IMR-90 (cell line): ENCODE measurements at regions not wholly inside any gene's neighbourhood (a gene's known extent, or its start where the extent isn't known, plus 50 kb on each side); places are given as distances from the start of the nearest gene placed in this dataset.

Source experiments
- ATAC-seq: fragments of 200-7000 bp; cut with Tn5 transposase; 2 replicates; pipeline ENCODE4 v1.9.1; 2020; ENCODE audit warnings: low read depth, mild to moderate bottlenecking, moderate library complexity
- BruUV-seq: library from RNA; stranded (reverse); fragments of 400-500 nt; replicated peaks from 2 replicates; lab custom pipeline; 2021; lab: Mats Ljungman, UMichigan
- CTCF ChIA-PET: fragments of 300-600 bp; formaldehyde crosslinking; extraction: SDS; loops from one replicate; lab custom pipeline; 2021; ENCODE audit warnings: antibody characterized with exemption; lab: Yijun Ruan, JAX
- POLR2A ChIA-PET: fragments of 300-600 bp; sonication (Branson Sonifier 250); formaldehyde crosslinking; loops from one replicate; lab custom pipeline; 2022; ENCODE audit warnings: antibody characterized with exemption; ENCODE audit not compliant: unreplicated experiment; lab: Charles Lee
- DNase-seq: peaks from one replicate; pipeline ENCODE4 v3.0.0; 2013
- H2AFZ ChIP-seq: replicated peaks from 2 replicates; pipeline ENCODE3; 2013; ENCODE audit warnings: low read length, mild to moderate bottlenecking; ENCODE audit not compliant: poor library complexity
- H2AK5ac ChIP-seq: 2 replicates; pipeline ENCODE4 v1.6.1; 2013; ENCODE audit warnings: low read depth, low read length, inconsistent platforms
- H2AK9ac ChIP-seq: replicated peaks from 2 replicates; pipeline ENCODE3; 2013; ENCODE audit warnings: mild to moderate bottlenecking, low read depth, low read length, moderate library complexity; ENCODE audit not compliant: poor library complexity
- H2BK120ac ChIP-seq: 2 replicates; pipeline ENCODE4 v1.6.1; 2013; ENCODE audit warnings: low read depth, low read length, inconsistent platforms
- H2BK15ac ChIP-seq: 3 replicates; pipeline ENCODE4 v1.6.1; 2013; ENCODE audit warnings: low read depth, low read length, inconsistent platforms
- H2BK20ac ChIP-seq: 2 replicates; pipeline ENCODE4 v1.6.1; 2013; ENCODE audit warnings: low read depth, mild to moderate bottlenecking, inconsistent platforms, low read length, moderate library complexity
- H2BK5ac ChIP-seq: 2 replicates; pipeline ENCODE4 v1.6.1; 2013; ENCODE audit warnings: mild to moderate bottlenecking, low read depth, low read length, inconsistent platforms; ENCODE audit not compliant: poor library complexity, severe bottlenecking
- H3K14ac ChIP-seq: replicated peaks from 2 replicates; pipeline ENCODE4 v1.6.1; 2013; ENCODE audit warnings: low read depth, low read length, inconsistent platforms
- H3K18ac ChIP-seq: 2 replicates; pipeline ENCODE4 v1.6.1; 2013; ENCODE audit warnings: low read depth, low read length, control low read depth
- H3K23ac ChIP-seq: 2 replicates; pipeline ENCODE4 v1.6.1; 2013; ENCODE audit warnings: low read depth, low read length, inconsistent platforms
- H3K27ac ChIP-seq: 2 replicates; pipeline ENCODE4 v1.5.1; 2013; ENCODE audit warnings: mild to moderate bottlenecking, control low read depth, low read length; ENCODE audit not compliant: insufficient read depth
- H3K27me3 ChIP-seq: 2 replicates; pipeline ENCODE4 v1.6.1; 2013; ENCODE audit warnings: low read length; ENCODE audit not compliant: control insufficient read depth, insufficient read depth
- H3K36me3 ChIP-seq: 2 replicates; pipeline ENCODE4 v1.6.1; 2013; ENCODE audit warnings: low read length, mixed read lengths; ENCODE audit not compliant: control insufficient read depth, insufficient read depth
- H3K4ac ChIP-seq: 2 replicates; pipeline ENCODE4 v1.6.1; 2013; ENCODE audit warnings: low read depth, low read length, inconsistent platforms
- H3K4me1 ChIP-seq: 2 replicates; pipeline ENCODE4 v1.6.1; 2013; ENCODE audit warnings: low read length, mixed read lengths; ENCODE audit not compliant: control insufficient read depth, insufficient read depth
- H3K4me2 ChIP-seq: 2 replicates; pipeline ENCODE4 v1.6.1; 2013; ENCODE audit warnings: low read depth, mild to moderate bottlenecking, control low read depth, low read length, moderate library complexity
- H3K4me3 ChIP-seq: 2 replicates; pipeline ENCODE4 v1.5.1; 2013; ENCODE audit warnings: low read depth, mild to moderate bottlenecking, control low read depth, low read length, moderate library complexity; ENCODE audit not compliant: insufficient read depth
- H3K56ac ChIP-seq: 2 replicates; pipeline ENCODE4 v1.6.1; 2013; ENCODE audit warnings: low read length, inconsistent platforms; ENCODE audit not compliant: insufficient read depth; ENCODE audit errors: extremely low read depth
- H3K79me1 ChIP-seq, 2 experiments: 2 replicates each; pipeline ENCODE4 v1.6.1; 2013; ENCODE audit warnings: low read length in 2 of 2, inconsistent platforms in 1 of 2, low read depth in 1 of 2
- H3K9ac ChIP-seq: 2 replicates; pipeline ENCODE4 v1.6.1; 2013; ENCODE audit warnings: low read depth, low read length, control low read depth
- H3K9me1 ChIP-seq: 2 replicates; pipeline ENCODE4 v1.6.1; 2013; ENCODE audit warnings: low read length, inconsistent platforms; ENCODE audit not compliant: insufficient read depth
- H3K9me3 ChIP-seq: 2 replicates; pipeline ENCODE4 v1.6.1; 2013; ENCODE audit warnings: low read length; ENCODE audit not compliant: control insufficient read depth, insufficient read depth
- H4K20me1 ChIP-seq: 2 replicates; pipeline ENCODE4 v1.6.1; 2013; ENCODE audit warnings: low read length, inconsistent platforms; ENCODE audit not compliant: insufficient read depth
- H4K5ac ChIP-seq: 2 replicates; pipeline ENCODE4 v1.6.1; 2013; ENCODE audit warnings: mild to moderate bottlenecking, low read depth, low read length, control low read depth
- H4K8ac ChIP-seq, 2 experiments: 2 replicates each; pipeline ENCODE4 v1.6.1; 2013; ENCODE audit warnings: low read depth in 2 of 2, low read length in 2 of 2, control low read depth in 1 of 2, inconsistent platforms in 1 of 2
- H4K91ac ChIP-seq: 2 replicates; pipeline ENCODE4 v1.6.1; 2013; ENCODE audit warnings: low read depth, low read length, inconsistent platforms; ENCODE audit not compliant: insufficient read depth
- BHLHE40 ChIP-seq: fragments of 150-350 bp; IDR thresholded peaks from 2 replicates; pipeline ENCODE4 v1.6.1; 2016; ENCODE audit warnings: mild to moderate bottlenecking, low read depth, low read length
- NFE2L2 ChIP-seq: fragments of 150-350 bp; IDR thresholded peaks from 2 replicates; pipeline ENCODE4 v1.6.1; 2016; ENCODE audit warnings: low read depth, mild to moderate bottlenecking, low read length
- RCOR1 ChIP-seq: IDR thresholded peaks from 2 replicates; pipeline ENCODE4 v1.6.1; 2012; ENCODE audit warnings: mild to moderate bottlenecking, low read length, improper control_type of control experiment; ENCODE audit not compliant: insufficient replicate concordance
- WGBS, 2 experiments: methylation state at CpG; one replicate each; pipeline versions ENCODE4 v1.1.5 to v1.1.7; 2013; ENCODE audit warnings: missing lambda C conversion rate in 2 of 2; ENCODE audit not compliant: insufficient read length in 1 of 2; ENCODE audit errors: extremely low coverage in 2 of 2; 5-methylcytosine and 5-hydroxymethylcytosine counted together
- dilution Hi-C: fragments of 300-500 bp; cut with HindIII; formaldehyde crosslinking; loops from one replicate; pipeline ENCODE4 v1.14.3; 2018; ENCODE audit warnings: low sequenced_read_pairs; ENCODE audit not compliant: unreplicated experiment
- in situ Hi-C: fragments of 300-500 bp; cut with MboI; formaldehyde crosslinking; loops from 3 replicates; pipeline ENCODE4 v1.14.3; 2019; ENCODE audit warnings: low sequenced_read_pairs, inconsistent platforms, mixed read lengths
- intact Hi-C: fragments of 100-400 bp; cut with micrococcal nuclease; formaldehyde crosslinking; loops from 2 replicates; pipeline ENCODE4 v1.10.0; 2022

- H2AFZ ChIP-seq = no peak overlapping the region
- H4K8ac ChIP-seq = no peak overlapping the region
- H4K20me1 ChIP-seq = no peaks in the 10 kb centered on the region
- no peak overlapping the region for H2BK20ac ChIP-seq
- no peaks in the 10 kb centered on the region for H3K79me1 ChIP-seq
- peaks cover 3% of the 10 kb centered on the region; the same call in 1 of the 2 replicates for H3K9me3 ChIP-seq
- no peak overlapping the region for H3K27ac ChIP-seq
- H3K18ac ChIP-seq = no peak overlapping the region
- no peak overlapping the region for H3K4me3 ChIP-seq
- H2BK5ac ChIP-seq = no peak overlapping the region
- no peak overlapping the region for H3K14ac ChIP-seq
- TF ChIP-seq BHLHE40 (no peak), RCOR1 (no peak), NFE2L2 (no peak)
- BruUV-seq = no TSS peak
- H3K4ac ChIP-seq = no peak overlapping the region
- no peak overlapping the region for H4K91ac ChIP-seq
- H3K56ac ChIP-seq = no peak overlapping the region
- no peak overlapping the region for H4K5ac ChIP-seq
- no peak overlapping the region for H3K4me2 ChIP-seq
- H2BK120ac ChIP-seq = no peak overlapping the region
- H2AK9ac ChIP-seq = no peak overlapping the region
- no peak overlapping the region for H2AK5ac ChIP-seq
- H3K27me3 ChIP-seq = no peaks in the 10 kb centered on the region
- POLR2A ChIA-PET = no interaction called here
- in situ Hi-C loops (no loop called here), intact Hi-C loops (no loop called here), dilution Hi-C loops (no loop called here)
- no peak overlapping the region for H3K9ac ChIP-seq
- CTCF ChIA-PET = no interaction called here
- H3K23ac ChIP-seq = no peak overlapping the region
- ATAC-seq (no peak), DNase-seq (no peak)
- no CpG with 5 or more reads among the region's 1 CpG for WGBS, 2 experiments
- no peak overlapping the region for H2BK15ac ChIP-seq
- H3K4me1 ChIP-seq = no peaks in the 10 kb centered on the region
- no peaks in the 10 kb centered on the region for H3K36me3 ChIP-seq
- H3K9me1 ChIP-seq = no peaks in the 10 kb centered on the region
These were observed 1301.0 kb upstream of the CDH8 start for GRCh38 chr16:63337264-63337663.
